ENCODE measurements at regions not wholly inside any gene's neighbourhood (a gene's known extent, or its start where the extent isn't known, plus 50 kb on each side); places are given as distances from the start of the nearest gene placed in this dataset.
A peak's percentile ranks its signal among the peaks of the same experiment; 100 is the strongest.

GRCh38 chr15:47184908-47185801 is 532.1 kb upstream of the SEMA6D start:
- no peak for DNase-seq (ENCODE audit: low spot score)
- intact Hi-C loops (cut with DNase I), result no loop called here

- DNase-seq (ENCODE audit: low spot score), result no peak
- intact Hi-C loops (cut with DNase I), result no loop called here
These were observed 531.2 kb upstream of the SEMA6D start for GRCh38 chr15:47186075-47186474.

GRCh38 chr15:47188758-47189507 is 528.4 kb upstream of the SEMA6D start:
- DNase-seq (ENCODE audit: low spot score), result no peak
- intact Hi-C loops (cut with DNase I), result no loop called here

GRCh38 chr15:47194718-47195117 is 522.6 kb upstream of the SEMA6D start:
- no peak for DNase-seq (ENCODE audit: low spot score)
- intact Hi-C loops (cut with DNase I), result loop anchor here (2.0 to 10.0 kb wide), 5 partner anchors 280 to 1160 kb away; partner anchors contain the start of gene SEMA6D

- peak; percentile 81 for DNase-seq (ENCODE audit: low spot score)
- intact Hi-C loops (cut with DNase I), result loop anchor here (5.0 to 10.0 kb wide), 4 partner anchors 279 to 1159 kb away; partner anchors contain the start of gene SEMA6D
These were observed 521.3 kb upstream of the SEMA6D start for GRCh38 chr15:47196048-47196447.

GRCh38 chr15:47203993-47204392 is 513.3 kb upstream of the SEMA6D start:
- DNase-seq (ENCODE audit: low spot score), result no peak
- intact Hi-C loops (cut with DNase I), result no loop called here

- intact Hi-C loops (cut with DNase I), result no loop called here
- no peak for DNase-seq (ENCODE audit: low spot score)
These were observed 510.8 kb upstream of the SEMA6D start for GRCh38 chr15:47206358-47206978.

- intact Hi-C loops (cut with DNase I), result no loop called here
These were observed 507.7 kb upstream of the SEMA6D start for GRCh38 chr15:47209591-47209990.

GRCh38 chr15:47212222-47213010 is 504.9 kb upstream of the SEMA6D start:
- DNase-seq (ENCODE audit: low spot score), result no peak
- intact Hi-C loops (cut with DNase I), result no loop called here

More at GRCh38 chr15:47209591-47209990, 507.7 kb upstream of the SEMA6D start:
- DNase-seq (ENCODE audit: low spot score), result no peak

- DNase-seq (ENCODE audit: low spot score), result no peak
- intact Hi-C loops (cut with DNase I), result no loop called here
These were observed 503.4 kb upstream of the SEMA6D start for GRCh38 chr15:47213883-47214282.

- no peak for DNase-seq (ENCODE audit: low spot score)
- intact Hi-C loops (cut with DNase I), result no loop called here
These were observed 499.0 kb upstream of the SEMA6D start for GRCh38 chr15:47218295-47218694.

GRCh38 chr15:47244361-47244760 is 472.9 kb upstream of the SEMA6D start:
- no peak for DNase-seq (ENCODE audit: low spot score)
- intact Hi-C loops (cut with DNase I), result no loop called here

GRCh38 chr15:47246317-47246716 is 471.0 kb upstream of the SEMA6D start:
- DNase-seq (ENCODE audit: low spot score), result no peak
- intact Hi-C loops (cut with DNase I), result no loop called here

GRCh38 chr15:47258521-47258920 is 458.8 kb upstream of the SEMA6D start:
- DNase-seq (ENCODE audit: low spot score), result no peak
- intact Hi-C loops (cut with DNase I), result no loop called here

GRCh38 chr15:47265686-47266085 is 451.6 kb upstream of the SEMA6D start:
- DNase-seq (ENCODE audit: low spot score), result no peak
- intact Hi-C loops (cut with DNase I), result no loop called here

GRCh38 chr15:47266566-47266965 is 450.7 kb upstream of the SEMA6D start:
- no peak for DNase-seq (ENCODE audit: low spot score)
- intact Hi-C loops (cut with DNase I), result no loop called here

GRCh38 chr15:47273864-47274263 is 443.4 kb upstream of the SEMA6D start:
- intact Hi-C loops (cut with DNase I), result no loop called here
- no peak for DNase-seq (ENCODE audit: low spot score)

GRCh38 chr15:47283246-47283645 is 434.1 kb upstream of the SEMA6D start:
- intact Hi-C loops (cut with DNase I), result no loop called here
- DNase-seq (ENCODE audit: low spot score), result no peak

- no peak for DNase-seq (ENCODE audit: low spot score)
- intact Hi-C loops (cut with DNase I), result no loop called here
These were observed 428.5 kb upstream of the SEMA6D start for GRCh38 chr15:47288794-47289193.
